GM11168 (cell line): ENCODE measurements at regions not wholly inside any gene's neighbourhood (a gene's known extent, or its start where the extent isn't known, plus 50 kb on each side); places are given as distances from the start of the nearest gene placed in this dataset.

ENCODE experiments used
- in situ Hi-C: fragments of 300-500 bp; cut with MboI; formaldehyde crosslinking; loops from one replicate; pipeline ENCODE4 v1.12.0; 2022; ENCODE audit warnings: low sequenced_read_pairs; ENCODE audit not compliant: unreplicated experiment

- in situ Hi-C loops, result no loop called here
Measured at GRCh38 chr18:4870177-4870773, 326.8 kb downstream of the AKAIN1 start.

GRCh38 chr18:4869155-4869554 is 327.9 kb downstream of the AKAIN1 start:
- in situ Hi-C loops, result no loop called here

- in situ Hi-C loops, result no loop called here
Measured at GRCh38 chr18:4858379-4859127, 338.5 kb downstream of the AKAIN1 start.

GRCh38 chr18:4854671-4855070 is 342.4 kb downstream of the AKAIN1 start:
- in situ Hi-C loops, result no loop called here

- in situ Hi-C loops, result no loop called here
Measured at GRCh38 chr18:4851301-4851976, 345.6 kb downstream of the AKAIN1 start.

- in situ Hi-C loops, result no loop called here
Measured at GRCh38 chr18:4847056-4847455, 350.0 kb downstream of the AKAIN1 start.

GRCh38 chr18:4844320-4844719 is 352.7 kb downstream of the AKAIN1 start:
- in situ Hi-C loops, result no loop called here

- in situ Hi-C loops, result no loop called here
Measured at GRCh38 chr18:4843771-4844170, 353.3 kb downstream of the AKAIN1 start.

- in situ Hi-C loops, result no loop called here
Measured at GRCh38 chr18:4842751-4843150, 354.3 kb downstream of the AKAIN1 start.

- in situ Hi-C loops, result no loop called here
Measured at GRCh38 chr18:4842287-4842686, 354.8 kb downstream of the AKAIN1 start.

GRCh38 chr18:4839639-4840038 is 357.4 kb downstream of the AKAIN1 start:
- in situ Hi-C loops, result no loop called here

GRCh38 chr18:4836141-4836540 is 360.9 kb downstream of the AKAIN1 start:
- in situ Hi-C loops, result no loop called here

GRCh38 chr18:4831791-4832375 is 365.2 kb downstream of the AKAIN1 start:
- in situ Hi-C loops, result no loop called here

GRCh38 chr18:4831127-4831526 is 365.9 kb downstream of the AKAIN1 start:
- in situ Hi-C loops, result no loop called here

- in situ Hi-C loops, result no loop called here
Measured at GRCh38 chr18:4823091-4823490, 368.0 kb upstream of the DLGAP1 start.

GRCh38 chr18:4821801-4822200 is 366.7 kb upstream of the DLGAP1 start:
- in situ Hi-C loops, result no loop called here

GRCh38 chr18:4817665-4818064 is 362.6 kb upstream of the DLGAP1 start:
- in situ Hi-C loops, result no loop called here

GRCh38 chr18:4813708-4814107 is 358.6 kb upstream of the DLGAP1 start:
- in situ Hi-C loops, result no loop called here

- in situ Hi-C loops, result no loop called here
Measured at GRCh38 chr18:4808891-4809290, 353.8 kb upstream of the DLGAP1 start.

- in situ Hi-C loops, result no loop called here
Measured at GRCh38 chr18:4807604-4808293, 352.6 kb upstream of the DLGAP1 start.

GRCh38 chr18:4806331-4806730 is 351.2 kb upstream of the DLGAP1 start:
- in situ Hi-C loops, result no loop called here
